CD14-positive monocyte (primary cell): ENCODE measurements at regions not wholly inside any gene's neighbourhood (a gene's known extent, or its start where the extent isn't known, plus 50 kb on each side); places are given as distances from the start of the nearest gene placed in this dataset.

Experiments
- DNase-seq, 3 donors: peaks; one replicate each; pipeline ENCODE4 v3.0.0-alpha.2; 2011 to 2022
- H2AFZ ChIP-seq: 2 replicates; pipeline ENCODE4 v1.6.0; 2012; ENCODE audit warnings: mild to moderate bottlenecking, low read depth, low read length, inconsistent platforms; ENCODE audit not compliant: insufficient read depth, poor library complexity, severe bottlenecking
- H3K27ac ChIP-seq, 2 donors: 1 replicate in 1 of 2; 2 replicates in 1 of 2; pipeline ENCODE4 v1.5.1; 2012 to 2013; ENCODE audit warnings: low read length in 2 of 2, control low read depth in 1 of 2, inconsistent platforms in 1 of 2, low read depth in 1 of 2, mild to moderate bottlenecking in 1 of 2
- H3K27me3 ChIP-seq, 2 donors: one replicate each; pipeline versions ENCODE4 v1.6.0 to v1.6.1; 2011 to 2013; ENCODE audit warnings: low read length in 2 of 2; ENCODE audit not compliant: control insufficient read depth in 2 of 2, insufficient read depth in 2 of 2
- H3K36me3 ChIP-seq, 2 donors: replicated peaks in 1 of 2; 1 replicate in 1 of 2; 2 replicates in 1 of 2; pipeline versions ENCODE4 v1.5.1 to v1.6.1; 2012 to 2013; ENCODE audit warnings: low read length in 2 of 2, control low read depth in 1 of 2, inconsistent platforms in 1 of 2, mild to moderate bottlenecking in 1 of 2; ENCODE audit not compliant: insufficient read depth in 2 of 2, control insufficient read depth in 1 of 2
- H3K4me1 ChIP-seq, 2 donors: 1 replicate in 1 of 2; 2 replicates in 1 of 2; pipeline versions ENCODE4 v1.5.1 to v1.6.1; 2012 to 2013; ENCODE audit warnings: low read length in 2 of 2, control low read depth in 1 of 2, inconsistent platforms in 1 of 2, mild to moderate bottlenecking in 1 of 2, moderate library complexity in 1 of 2; ENCODE audit not compliant: insufficient read depth in 2 of 2, control insufficient read depth in 1 of 2
- H3K4me2 ChIP-seq: replicated peaks from 2 replicates; pipeline ENCODE3; 2012; ENCODE audit warnings: low read length, moderate library complexity, mild to moderate bottlenecking; ENCODE audit not compliant: poor library complexity, severe bottlenecking; ENCODE audit errors: extremely low read depth
- H3K4me3 ChIP-seq, 3 experiments: fragments of 200-600 bp in 1 of 3; sonication (generic) in 1 of 3; replicated peaks in 1 of 3; 1 replicate in 2 of 3; 2 replicates in 1 of 3; pipeline ENCODE4 v1.5.1; 2011 to 2013; ENCODE audit warnings: low read length in 3 of 3, mild to moderate bottlenecking in 3 of 3, control low read depth in 2 of 3, low read depth in 2 of 3, inconsistent platforms in 1 of 3, moderate library complexity in 1 of 3
- H3K79me2 ChIP-seq: 2 replicates; pipeline ENCODE4 v1.6.0; 2012; ENCODE audit warnings: mild to moderate bottlenecking, control low read depth, inconsistent platforms, low read length, moderate library complexity; ENCODE audit not compliant: insufficient read depth
- H3K9ac ChIP-seq: 2 replicates; pipeline ENCODE4 v1.6.0; 2017; ENCODE audit warnings: low read length, mild to moderate bottlenecking; ENCODE audit not compliant: insufficient read depth, poor library complexity, severe bottlenecking
- H3K9me3 ChIP-seq, 2 donors: replicated peaks in 1 of 2; 1 replicate in 1 of 2; 2 replicates in 1 of 2; pipeline versions ENCODE4 v1.5.1 to v1.6.1; 2012 to 2013; ENCODE audit warnings: low read length in 2 of 2, control low read depth in 1 of 2; ENCODE audit not compliant: control insufficient read depth in 1 of 2, insufficient read depth in 1 of 2
- H4K20me1 ChIP-seq: 2 replicates; pipeline ENCODE4 v1.6.0; 2012; ENCODE audit warnings: mild to moderate bottlenecking, low read length, control low read depth, moderate library complexity; ENCODE audit not compliant: insufficient read depth
- H3K27ac Mint-ChIP-seq, 7 donors: one replicate each; pipeline ENCODE4 v1.8.0; 2020; ENCODE audit warnings: mild to moderate bottlenecking in 7 of 7, mixed read lengths in 7 of 7, moderate library complexity in 6 of 7, inconsistent platforms in 2 of 7
- H3K27me3 Mint-ChIP-seq, 3 donors: one replicate each; pipeline ENCODE4 v1.8.0; 2021 to 2022; ENCODE audit warnings: low read depth in 3 of 3, mild to moderate bottlenecking in 3 of 3, mixed read lengths in 3 of 3, moderate library complexity in 3 of 3, inconsistent platforms in 1 of 3
- H3K36me3 Mint-ChIP-seq, 2 donors: one replicate each; pipeline ENCODE4 v1.8.0; 2020; ENCODE audit warnings: mixed read lengths in 2 of 2, inconsistent platforms in 1 of 2, mild to moderate bottlenecking in 1 of 2
- H3K4me1 Mint-ChIP-seq: one replicate; pipeline ENCODE4 v1.8.0; 2020; ENCODE audit warnings: mild to moderate bottlenecking, mixed read lengths
- H3K4me3 Mint-ChIP-seq, 2 donors: one replicate each; pipeline ENCODE4 v1.8.0; 2020; ENCODE audit warnings: mild to moderate bottlenecking in 2 of 2, mixed read lengths in 2 of 2, moderate library complexity in 1 of 2
- H3K9me3 Mint-ChIP-seq, 7 donors: one replicate each; pipeline ENCODE4 v1.8.0; 2020 to 2022; ENCODE audit warnings: mixed read lengths in 7 of 7, mild to moderate bottlenecking in 6 of 7, moderate library complexity in 6 of 7, inconsistent platforms in 2 of 7
- WGBS: methylation state at CpG from one replicate; pipeline ENCODE4 v1.1.5; 2013; ENCODE audit warnings: missing lambda C conversion rate; ENCODE audit not compliant: insufficient coverage; 5-methylcytosine and 5-hydroxymethylcytosine counted together
- intact Hi-C, 2 donors: fragments of 100-400 bp; cut with micrococcal nuclease; formaldehyde crosslinking; loops; one replicate each; pipeline versions ENCODE4 v1.15.0 to v1.15.1; 2023
- TF ChIP-seq, protein P1 (sequence below): fragments of 200-600 bp; IDR thresholded peaks from one replicate; pipeline ENCODE4 v1.8.0; 2022; ENCODE audit warnings: antibody characterized with exemption, mild to moderate bottlenecking

DNA sequence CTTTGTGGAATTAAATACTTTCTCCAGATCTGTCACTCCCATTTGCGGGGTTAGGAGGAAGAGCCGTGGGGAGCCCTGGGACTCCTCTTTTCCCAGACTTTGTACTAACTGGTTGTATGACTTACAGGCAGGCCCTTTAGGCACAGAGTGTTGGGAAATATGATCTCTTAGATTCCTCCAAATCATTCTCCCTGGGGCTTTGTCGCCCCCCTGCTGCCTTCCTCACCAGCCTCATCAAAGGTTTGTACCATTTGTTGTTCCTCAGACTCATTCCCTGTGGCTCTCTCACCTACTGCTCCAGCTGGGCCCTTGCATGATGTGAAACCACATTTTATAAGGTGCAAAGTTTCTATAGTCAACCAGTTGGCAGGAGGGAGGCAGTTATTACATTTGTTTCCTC, 56.4 kb downstream of the CRYGS start:
- H3K36me3 Mint-ChIP-seq, result no peaks in the 10 kb centered on the region
- H2AFZ ChIP-seq, result no peak overlapping the region
- H3K9me3 Mint-ChIP-seq, result no peaks in the 10 kb centered on the region
- H3K27ac ChIP-seq, result no peak overlapping the region
- H3K4me1 ChIP-seq, result no peaks in the 10 kb centered on the region
- no peak overlapping the region for H3K27ac Mint-ChIP-seq
- WGBS, result 90% methylated on average over 2 of the region's 3 CpGs
- H3K27me3 ChIP-seq, result no peaks in the 10 kb centered on the region
- no peak overlapping the region for H3K4me2 ChIP-seq
- H3K79me2 ChIP-seq, result no peaks in the 10 kb centered on the region
- H3K4me1 Mint-ChIP-seq, result no peaks in the 10 kb centered on the region
- no peaks in the 10 kb centered on the region for H3K36me3 ChIP-seq
- H3K4me3 ChIP-seq, result no peak overlapping the region
- TF ChIP-seq, protein P1, sequence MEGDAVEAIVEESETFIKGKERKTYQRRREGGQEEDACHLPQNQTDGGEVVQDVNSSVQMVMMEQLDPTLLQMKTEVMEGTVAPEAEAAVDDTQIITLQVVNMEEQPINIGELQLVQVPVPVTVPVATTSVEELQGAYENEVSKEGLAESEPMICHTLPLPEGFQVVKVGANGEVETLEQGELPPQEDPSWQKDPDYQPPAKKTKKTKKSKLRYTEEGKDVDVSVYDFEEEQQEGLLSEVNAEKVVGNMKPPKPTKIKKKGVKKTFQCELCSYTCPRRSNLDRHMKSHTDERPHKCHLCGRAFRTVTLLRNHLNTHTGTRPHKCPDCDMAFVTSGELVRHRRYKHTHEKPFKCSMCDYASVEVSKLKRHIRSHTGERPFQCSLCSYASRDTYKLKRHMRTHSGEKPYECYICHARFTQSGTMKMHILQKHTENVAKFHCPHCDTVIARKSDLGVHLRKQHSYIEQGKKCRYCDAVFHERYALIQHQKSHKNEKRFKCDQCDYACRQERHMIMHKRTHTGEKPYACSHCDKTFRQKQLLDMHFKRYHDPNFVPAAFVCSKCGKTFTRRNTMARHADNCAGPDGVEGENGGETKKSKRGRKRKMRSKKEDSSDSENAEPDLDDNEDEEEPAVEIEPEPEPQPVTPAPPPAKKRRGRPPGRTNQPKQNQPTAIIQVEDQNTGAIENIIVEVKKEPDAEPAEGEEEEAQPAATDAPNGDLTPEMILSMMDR, result no peak
- intact Hi-C loops, result no loop called here
- DNase-seq, result no peak
- peaks cover 3 to 5% (median 3%) of the 10 kb centered on the region in 3 donors for H3K27me3 Mint-ChIP-seq
- no peaks in the 10 kb centered on the region for H4K20me1 ChIP-seq
- H3K4me3 Mint-ChIP-seq, result no peak overlapping the region
- H3K9ac ChIP-seq, result no peak overlapping the region
- no peaks in the 10 kb centered on the region for H3K9me3 ChIP-seq

DNA sequence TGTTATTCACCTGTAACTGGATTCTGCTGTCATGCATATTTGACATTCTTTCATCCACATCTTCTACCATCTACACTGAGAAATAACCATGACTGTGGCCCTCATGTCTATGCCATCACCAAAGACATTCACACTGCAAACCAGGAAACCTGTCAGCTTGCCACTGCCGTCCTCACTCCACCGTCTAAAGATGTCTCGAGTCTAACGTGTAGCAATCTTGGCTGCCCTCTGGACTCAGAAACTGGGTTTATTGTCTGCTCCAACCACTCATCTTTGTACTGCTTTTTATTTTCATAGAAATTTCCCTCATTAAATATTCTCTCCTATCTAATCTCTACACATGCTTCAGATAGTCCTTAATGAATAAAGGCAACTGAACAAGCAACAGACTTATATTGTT, 57.1 kb downstream of the CRYGS start:
- no peaks in the 10 kb centered on the region for H3K79me2 ChIP-seq
- H3K4me2 ChIP-seq, result no peak overlapping the region
- H3K9me3 ChIP-seq, result no peaks in the 10 kb centered on the region
- WGBS, result 100% methylated on average over 4 of the region's 4 CpGs
- H2AFZ ChIP-seq, result no peak overlapping the region
- Mint-ChIP-seq H3K27ac (no peak overlapping the region), H3K36me3 (no peaks in the 10 kb centered on the region), H3K4me1 (no peaks in the 10 kb centered on the region), H3K4me3 (no peak overlapping the region), H3K27me3 (peaks cover 3 to 5% (median 3%) of the 10 kb centered on the region in 3 donors), H3K9me3 (no peaks in the 10 kb centered on the region)
- H3K36me3 ChIP-seq, result no peaks in the 10 kb centered on the region
- H4K20me1 ChIP-seq, result no peaks in the 10 kb centered on the region
- H3K9ac ChIP-seq, result no peak overlapping the region
- intact Hi-C loops, result no loop called here
- TF ChIP-seq, protein P1, result no peak
- no peaks in the 10 kb centered on the region for H3K27me3 ChIP-seq
- DNase-seq, result no peak
- H3K4me1 ChIP-seq, result no peaks in the 10 kb centered on the region
- H3K4me3 ChIP-seq, result no peak overlapping the region
- no peak overlapping the region for H3K27ac ChIP-seq
